WTC11 (cell line): ENCODE measurements at regions not wholly inside any gene's neighbourhood (a gene's known extent, or its start where the extent isn't known, plus 50 kb on each side); places are given as distances from the start of the nearest gene placed in this dataset.

Experiments used
- ATAC-seq: fragments of 200-7000 bp; cut with Tn5 transposase; 2 replicates; pipeline ENCODE4 v1.10.0; 2021; ENCODE audit warnings: mild to moderate bottlenecking, moderate library complexity
- CTCF ChIA-PET: fragments of 300-600 bp; sonication (Branson Sonifier 250); formaldehyde crosslinking; loops from one replicate; lab custom pipeline; 2021; ENCODE audit warnings: antibody characterized with exemption; lab: Charles Lee
- POLR2A ChIA-PET: fragments of 350-600 bp; sonication (Branson Sonifier 250); formaldehyde crosslinking; loops from one replicate; lab custom pipeline; 2021; ENCODE audit warnings: antibody characterized with exemption; lab: Charles Lee
- DNase-seq: peaks from one replicate; pipeline ENCODE4 v3.0.0; 2021; ENCODE audit warnings: low spot score
- H3K27ac Mint-ChIP-seq: 2 replicates; pipeline ENCODE4 v1.8.0; 2021; ENCODE audit warnings: mixed read lengths
- H3K27me3 Mint-ChIP-seq: 2 replicates; pipeline ENCODE4 v1.8.0; 2021; ENCODE audit warnings: low read depth, mild to moderate bottlenecking, moderate library complexity, mixed read lengths
- H3K36me3 Mint-ChIP-seq: 2 replicates; pipeline ENCODE4 v1.8.0; 2021; ENCODE audit warnings: mixed read lengths
- H3K4me1 Mint-ChIP-seq: 2 replicates; pipeline ENCODE4 v1.8.0; 2022; ENCODE audit warnings: mixed read lengths
- H3K4me3 Mint-ChIP-seq: 2 replicates; pipeline ENCODE4 v1.8.0; 2021; ENCODE audit warnings: mild to moderate bottlenecking, moderate library complexity, mixed read lengths
- H3K9me3 Mint-ChIP-seq: 2 replicates; pipeline ENCODE4 v1.8.0; 2021; ENCODE audit warnings: mixed read lengths
- EMX1 ChIP-seq: fragments of 250-450 bp; sonication (Bioruptor Pico); IDR thresholded peaks from 2 replicates; pipeline ENCODE4 v1.8.0; 2021; ENCODE audit warnings: mild to moderate bottlenecking
- ETV6 ChIP-seq: sonication (generic); formaldehyde crosslinking; IDR thresholded peaks from 2 replicates; pipeline ENCODE4 v1.8.1; 2022; ENCODE audit warnings: mild to moderate bottlenecking, missing genetic modification reagents
- FOXK1 ChIP-seq: sonication (generic); formaldehyde crosslinking; IDR thresholded peaks from 2 replicates; pipeline ENCODE4 v1.8.0; 2022; ENCODE audit warnings: mild to moderate bottlenecking, moderate library complexity, missing genetic modification reagents
- JAZF1 ChIP-seq: fragments of 250-450 bp; sonication (Bioruptor Pico); IDR thresholded peaks from 2 replicates; pipeline ENCODE4 v1.9.0; 2021; ENCODE audit warnings: moderate library complexity, mild to moderate bottlenecking, inconsistent platforms
- KAT7 ChIP-seq: sonication (generic); formaldehyde crosslinking; IDR thresholded peaks from 2 replicates; pipeline ENCODE4 v1.8.1; 2023; ENCODE audit warnings: missing genetic modification reagents, mild to moderate bottlenecking, borderline replicate concordance
- NFYB ChIP-seq: sonication (generic); formaldehyde crosslinking; conservative IDR thresholded peaks from 2 replicates; pipeline ENCODE4 v1.8.0; 2022; ENCODE audit warnings: low read depth, missing genetic modification reagents
- NR1H2 ChIP-seq: sonication (generic); formaldehyde crosslinking; IDR thresholded peaks from 2 replicates; pipeline ENCODE4 v1.9.0; 2021; ENCODE audit warnings: mild to moderate bottlenecking, moderate library complexity, missing genetic modification reagents
- NR2C2 ChIP-seq: sonication (generic); formaldehyde crosslinking; IDR thresholded peaks from 2 replicates; pipeline ENCODE4 v1.8.0; 2022; ENCODE audit warnings: mild to moderate bottlenecking, missing genetic modification reagents
- OVOL2 ChIP-seq: fragments of 250-450 bp; sonication (Bioruptor Pico); IDR thresholded peaks from 2 replicates; pipeline ENCODE4 v1.9.0; 2021; ENCODE audit warnings: mild to moderate bottlenecking, borderline replicate concordance
- SMAD3 ChIP-seq: sonication (generic); formaldehyde crosslinking; IDR thresholded peaks from 2 replicates; pipeline ENCODE4 v1.8.0; 2022; ENCODE audit warnings: missing genetic modification reagents, mild to moderate bottlenecking, borderline replicate concordance
- SMAD4 ChIP-seq: sonication (generic); formaldehyde crosslinking; IDR thresholded peaks from 2 replicates; pipeline ENCODE4 v1.8.0; 2022; ENCODE audit warnings: mild to moderate bottlenecking, missing genetic modification reagents
- ZNF396 ChIP-seq: fragments of 250-450 bp; sonication (Bioruptor Pico); IDR thresholded peaks from 2 replicates; pipeline ENCODE4 v1.8.0; 2021; ENCODE audit warnings: mild to moderate bottlenecking, moderate library complexity, borderline replicate concordance
- ZNF416 ChIP-seq: fragments of 250-450 bp; sonication (Bioruptor Pico); IDR thresholded peaks from 2 replicates; pipeline ENCODE4 v1.9.0; 2021; ENCODE audit warnings: mild to moderate bottlenecking, inconsistent platforms
- ZNF423 ChIP-seq: fragments of 250-450 bp; sonication (Bioruptor Pico); IDR thresholded peaks from 2 replicates; pipeline ENCODE4 v2.1.2; 2022; ENCODE audit warnings: mild to moderate bottlenecking, moderate library complexity
- ZNF671 ChIP-seq: fragments of 250-450 bp; sonication (Bioruptor Pico); IDR thresholded peaks from 2 replicates; pipeline ENCODE4 v1.8.0; 2021; ENCODE audit warnings: mild to moderate bottlenecking
- TF ChIP-seq, protein P1 (sequence below): sonication (generic); formaldehyde crosslinking; IDR thresholded peaks from 2 replicates; pipeline ENCODE4 v1.8.0; 2022; ENCODE audit warnings: mild to moderate bottlenecking, missing genetic modification reagents
- TF ChIP-seq, protein P2 (sequence below): sonication (generic); formaldehyde crosslinking; IDR thresholded peaks from 2 replicates; pipeline ENCODE4 v1.8.1; 2022; ENCODE audit warnings: missing genetic modification reagents, borderline replicate concordance
- TF ChIP-seq, protein P3 (sequence below): sonication (generic); formaldehyde crosslinking; IDR thresholded peaks from 2 replicates; pipeline ENCODE4 v1.8.0; 2023; ENCODE audit warnings: mild to moderate bottlenecking, missing genetic modification reagents
- TF ChIP-seq, protein P4 (sequence below): sonication (generic); formaldehyde crosslinking; IDR thresholded peaks from 2 replicates; pipeline ENCODE4 v1.8.1; 2022; ENCODE audit warnings: mild to moderate bottlenecking, moderate library complexity, missing genetic modification reagents
- TF ChIP-seq, protein P5 (sequence below): sonication (generic); formaldehyde crosslinking; IDR thresholded peaks from 2 replicates; pipeline ENCODE4 v1.8.1; 2022; ENCODE audit warnings: low read depth, missing genetic modification reagents, borderline replicate concordance
- TF ChIP-seq, protein P6 (sequence below): sonication (generic); formaldehyde crosslinking; IDR thresholded peaks from 2 replicates; pipeline ENCODE4 v1.8.1; 2022; ENCODE audit warnings: low read depth, mild to moderate bottlenecking, moderate library complexity, missing genetic modification reagents, borderline replicate concordance
- TF ChIP-seq, protein P7 (sequence below): sonication (generic); formaldehyde crosslinking; IDR thresholded peaks from 2 replicates; pipeline ENCODE4 v1.8.1; 2023; ENCODE audit warnings: mild to moderate bottlenecking, missing genetic modification reagents, moderate library complexity

DNA sequence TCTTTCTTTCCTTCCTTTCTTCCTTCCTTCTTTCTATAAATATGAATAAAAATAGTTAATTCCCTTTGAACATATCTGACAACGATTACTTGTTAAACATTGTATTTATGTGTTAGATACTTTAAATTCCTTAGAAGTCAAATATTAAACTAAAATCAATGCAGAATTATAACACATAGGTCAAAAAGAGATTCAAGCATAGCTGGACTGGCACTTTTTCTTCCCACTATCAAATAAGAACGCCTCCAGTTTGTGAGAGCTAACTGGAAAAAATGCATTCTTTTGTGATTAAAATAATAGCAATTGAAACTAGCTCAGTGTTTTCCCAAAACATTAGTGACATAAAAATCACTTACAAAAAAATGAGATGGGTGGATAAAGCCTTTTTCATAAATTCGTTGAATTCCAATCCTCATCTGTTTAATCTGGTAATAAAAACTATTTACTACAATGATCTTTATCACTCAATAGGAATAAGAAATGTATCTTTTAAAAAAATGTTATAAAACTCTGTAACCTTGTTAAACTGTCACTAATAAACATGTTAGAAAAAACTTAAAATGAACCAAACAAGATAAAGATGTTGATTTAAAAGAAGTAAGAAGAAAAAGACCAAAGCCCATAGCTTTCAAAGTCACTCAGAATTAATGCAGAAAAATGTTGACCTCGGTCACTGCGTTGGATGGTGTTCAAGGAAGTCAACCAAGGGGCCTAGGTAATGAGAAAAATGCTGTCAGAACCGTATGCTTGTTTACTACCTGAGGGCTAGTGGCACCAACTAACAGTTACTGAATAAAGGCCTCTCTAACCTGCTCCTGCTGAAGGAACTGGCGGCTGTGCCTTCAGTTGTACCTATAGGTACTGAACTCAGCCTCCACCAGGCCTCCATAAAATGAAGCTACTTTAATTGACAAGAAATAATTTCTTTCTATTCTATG lies 1039.5 kb upstream of the SLC10A2 start (continued):
- TF ChIP-seq NFYB (CRISPR knock-in tag), result no peak
- TF ChIP-seq, protein P1, sequence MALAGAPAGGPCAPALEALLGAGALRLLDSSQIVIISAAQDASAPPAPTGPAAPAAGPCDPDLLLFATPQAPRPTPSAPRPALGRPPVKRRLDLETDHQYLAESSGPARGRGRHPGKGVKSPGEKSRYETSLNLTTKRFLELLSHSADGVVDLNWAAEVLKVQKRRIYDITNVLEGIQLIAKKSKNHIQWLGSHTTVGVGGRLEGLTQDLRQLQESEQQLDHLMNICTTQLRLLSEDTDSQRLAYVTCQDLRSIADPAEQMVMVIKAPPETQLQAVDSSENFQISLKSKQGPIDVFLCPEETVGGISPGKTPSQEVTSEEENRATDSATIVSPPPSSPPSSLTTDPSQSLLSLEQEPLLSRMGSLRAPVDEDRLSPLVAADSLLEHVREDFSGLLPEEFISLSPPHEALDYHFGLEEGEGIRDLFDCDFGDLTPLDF, result no peak
- TF ChIP-seq, protein P2, sequence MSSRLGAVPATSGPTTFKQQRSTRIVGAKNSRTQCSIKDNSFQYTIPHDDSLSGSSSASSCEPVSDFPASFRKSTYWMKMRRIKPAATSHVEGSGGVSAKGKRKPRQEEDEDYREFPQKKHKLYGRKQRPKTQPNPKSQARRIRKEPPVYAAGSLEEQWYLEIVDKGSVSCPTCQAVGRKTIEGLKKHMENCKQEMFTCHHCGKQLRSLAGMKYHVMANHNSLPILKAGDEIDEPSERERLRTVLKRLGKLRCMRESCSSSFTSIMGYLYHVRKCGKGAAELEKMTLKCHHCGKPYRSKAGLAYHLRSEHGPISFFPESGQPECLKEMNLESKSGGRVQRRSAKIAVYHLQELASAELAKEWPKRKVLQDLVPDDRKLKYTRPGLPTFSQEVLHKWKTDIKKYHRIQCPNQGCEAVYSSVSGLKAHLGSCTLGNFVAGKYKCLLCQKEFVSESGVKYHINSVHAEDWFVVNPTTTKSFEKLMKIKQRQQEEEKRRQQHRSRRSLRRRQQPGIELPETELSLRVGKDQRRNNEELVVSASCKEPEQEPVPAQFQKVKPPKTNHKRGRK, result no peak
- no peak for TF ChIP-seq ZNF416 (CRISPR knock-in tag)
- TF ChIP-seq ETV6 (CRISPR knock-in tag), result no peak
- TF ChIP-seq, protein P3, sequence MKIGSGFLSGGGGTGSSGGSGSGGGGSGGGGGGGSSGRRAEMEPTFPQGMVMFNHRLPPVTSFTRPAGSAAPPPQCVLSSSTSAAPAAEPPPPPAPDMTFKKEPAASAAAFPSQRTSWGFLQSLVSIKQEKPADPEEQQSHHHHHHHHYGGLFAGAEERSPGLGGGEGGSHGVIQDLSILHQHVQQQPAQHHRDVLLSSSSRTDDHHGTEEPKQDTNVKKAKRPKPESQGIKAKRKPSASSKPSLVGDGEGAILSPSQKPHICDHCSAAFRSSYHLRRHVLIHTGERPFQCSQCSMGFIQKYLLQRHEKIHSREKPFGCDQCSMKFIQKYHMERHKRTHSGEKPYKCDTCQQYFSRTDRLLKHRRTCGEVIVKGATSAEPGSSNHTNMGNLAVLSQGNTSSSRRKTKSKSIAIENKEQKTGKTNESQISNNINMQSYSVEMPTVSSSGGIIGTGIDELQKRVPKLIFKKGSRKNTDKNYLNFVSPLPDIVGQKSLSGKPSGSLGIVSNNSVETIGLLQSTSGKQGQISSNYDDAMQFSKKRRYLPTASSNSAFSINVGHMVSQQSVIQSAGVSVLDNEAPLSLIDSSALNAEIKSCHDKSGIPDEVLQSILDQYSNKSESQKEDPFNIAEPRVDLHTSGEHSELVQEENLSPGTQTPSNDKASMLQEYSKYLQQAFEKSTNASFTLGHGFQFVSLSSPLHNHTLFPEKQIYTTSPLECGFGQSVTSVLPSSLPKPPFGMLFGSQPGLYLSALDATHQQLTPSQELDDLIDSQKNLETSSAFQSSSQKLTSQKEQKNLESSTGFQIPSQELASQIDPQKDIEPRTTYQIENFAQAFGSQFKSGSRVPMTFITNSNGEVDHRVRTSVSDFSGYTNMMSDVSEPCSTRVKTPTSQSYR (CRISPR knock-in tag), result no peak

DNA sequence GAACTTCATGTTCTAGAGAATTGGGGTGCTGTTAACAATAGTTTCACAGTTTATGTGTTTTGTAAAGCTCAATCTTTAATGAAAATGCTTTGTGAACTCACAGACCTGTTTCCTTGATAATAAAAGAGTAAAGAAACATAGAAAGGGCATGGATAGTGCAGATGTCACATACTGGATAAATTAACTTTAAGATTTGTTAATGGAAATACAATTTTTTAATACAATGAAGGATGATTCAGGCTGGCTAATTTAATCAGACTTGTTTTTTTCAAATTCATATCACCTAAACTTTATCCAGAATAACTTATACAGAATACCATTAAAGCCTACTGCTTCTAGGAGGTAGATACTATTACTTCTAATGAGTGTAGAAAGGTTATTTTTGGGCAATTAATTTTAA lies 1033.5 kb upstream of the SLC10A2 start:
- no peak overlapping the region for H3K4me3 Mint-ChIP-seq
- ATAC-seq, result no peak
- TF ChIP-seq EMX1 (CRISPR knock-in tag) (no peak), NR1H2 (CRISPR knock-in tag) (no peak), KAT7 (CRISPR knock-in tag) (no peak), OVOL2 (CRISPR knock-in tag) (no peak), SMAD4 (CRISPR knock-in tag) (no peak), ZNF396 (no peak), NR2C2 (no peak), FOXK1 (CRISPR knock-in tag) (no peak), SMAD3 (no peak), JAZF1 (CRISPR knock-in tag) (no peak), ZNF423 (CRISPR knock-in tag) (no peak), ZNF671 (CRISPR knock-in tag) (no peak)
- TF ChIP-seq, protein P4, sequence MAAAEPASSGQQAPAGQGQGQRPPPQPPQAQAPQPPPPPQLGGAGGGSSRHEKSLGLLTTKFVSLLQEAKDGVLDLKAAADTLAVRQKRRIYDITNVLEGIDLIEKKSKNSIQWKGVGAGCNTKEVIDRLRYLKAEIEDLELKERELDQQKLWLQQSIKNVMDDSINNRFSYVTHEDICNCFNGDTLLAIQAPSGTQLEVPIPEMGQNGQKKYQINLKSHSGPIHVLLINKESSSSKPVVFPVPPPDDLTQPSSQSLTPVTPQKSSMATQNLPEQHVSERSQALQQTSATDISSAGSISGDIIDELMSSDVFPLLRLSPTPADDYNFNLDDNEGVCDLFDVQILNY (CRISPR knock-in tag), result no peak
- TF ChIP-seq, protein P5, sequence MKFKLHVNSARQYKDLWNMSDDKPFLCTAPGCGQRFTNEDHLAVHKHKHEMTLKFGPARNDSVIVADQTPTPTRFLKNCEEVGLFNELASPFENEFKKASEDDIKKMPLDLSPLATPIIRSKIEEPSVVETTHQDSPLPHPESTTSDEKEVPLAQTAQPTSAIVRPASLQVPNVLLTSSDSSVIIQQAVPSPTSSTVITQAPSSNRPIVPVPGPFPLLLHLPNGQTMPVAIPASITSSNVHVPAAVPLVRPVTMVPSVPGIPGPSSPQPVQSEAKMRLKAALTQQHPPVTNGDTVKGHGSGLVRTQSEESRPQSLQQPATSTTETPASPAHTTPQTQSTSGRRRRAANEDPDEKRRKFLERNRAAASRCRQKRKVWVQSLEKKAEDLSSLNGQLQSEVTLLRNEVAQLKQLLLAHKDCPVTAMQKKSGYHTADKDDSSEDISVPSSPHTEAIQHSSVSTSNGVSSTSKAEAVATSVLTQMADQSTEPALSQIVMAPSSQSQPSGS (CRISPR knock-in tag), result no peak
- TF ChIP-seq, protein P6, sequence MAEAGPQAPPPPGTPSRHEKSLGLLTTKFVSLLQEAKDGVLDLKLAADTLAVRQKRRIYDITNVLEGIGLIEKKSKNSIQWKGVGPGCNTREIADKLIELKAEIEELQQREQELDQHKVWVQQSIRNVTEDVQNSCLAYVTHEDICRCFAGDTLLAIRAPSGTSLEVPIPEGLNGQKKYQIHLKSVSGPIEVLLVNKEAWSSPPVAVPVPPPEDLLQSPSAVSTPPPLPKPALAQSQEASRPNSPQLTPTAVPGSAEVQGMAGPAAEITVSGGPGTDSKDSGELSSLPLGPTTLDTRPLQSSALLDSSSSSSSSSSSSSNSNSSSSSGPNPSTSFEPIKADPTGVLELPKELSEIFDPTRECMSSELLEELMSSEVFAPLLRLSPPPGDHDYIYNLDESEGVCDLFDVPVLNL (CRISPR knock-in tag), result no peak
- TF ChIP-seq, protein P7, sequence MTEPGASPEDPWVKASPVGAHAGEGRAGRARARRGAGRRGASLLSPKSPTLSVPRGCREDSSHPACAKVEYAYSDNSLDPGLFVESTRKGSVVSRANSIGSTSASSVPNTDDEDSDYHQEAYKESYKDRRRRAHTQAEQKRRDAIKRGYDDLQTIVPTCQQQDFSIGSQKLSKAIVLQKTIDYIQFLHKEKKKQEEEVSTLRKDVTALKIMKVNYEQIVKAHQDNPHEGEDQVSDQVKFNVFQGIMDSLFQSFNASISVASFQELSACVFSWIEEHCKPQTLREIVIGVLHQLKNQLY (CRISPR knock-in tag), result no peak
- POLR2A ChIA-PET, result no interaction called here
- H3K9me3 Mint-ChIP-seq, result peaks cover 4% of the 10 kb centered on the region
- no peaks in the 10 kb centered on the region for H3K36me3 Mint-ChIP-seq
- no peaks in the 10 kb centered on the region; the same call in 1 of the 2 replicates for H3K27me3 Mint-ChIP-seq
- CTCF ChIA-PET, result no interaction called here
- peaks cover 3% of the 10 kb centered on the region; the same call in 1 of the 2 replicates for H3K4me1 Mint-ChIP-seq
- no peak overlapping the region for H3K27ac Mint-ChIP-seq
- no peak for DNase-seq
